Psoas muscle (tissue), 7 donors: ENCODE measurements at regions not wholly inside any gene's neighbourhood (a gene's known extent, or its start where the extent isn't known, plus 50 kb on each side); places are given as distances from the start of the nearest gene placed in this dataset.

Source experiments
- ATAC-seq, 4 donors: fragments of 200-7000 bp; cut with Tn5 transposase; one replicate each; pipeline ENCODE4 v1.9.1; 2020; ENCODE audit warnings: moderate library complexity in 3 of 4, mild to moderate bottlenecking in 2 of 4
- DNase-seq, 2 donors: peaks; one replicate each; pipeline ENCODE4 v3.0.0-alpha.2; 2020
- H3K27ac ChIP-seq: fragments of 200-600 bp; one replicate; pipeline ENCODE4 v1.8.0; 2022
- H3K27me3 ChIP-seq, 3 donors: fragments of 200-600 bp in 1 of 3; one replicate each; pipeline versions ENCODE4 v1.6.1 to v1.8.0; 2013 to 2022; ENCODE audit warnings: low read length in 2 of 3, mild to moderate bottlenecking in 2 of 3, moderate library complexity in 1 of 3; ENCODE audit not compliant: insufficient read depth in 3 of 3
- H3K36me3 ChIP-seq, 2 donors: fragments of 200-600 bp in 1 of 2; one replicate each; pipeline versions ENCODE4 v1.6.1 to v1.8.0; 2013 to 2022; ENCODE audit warnings: low read depth in 1 of 2, mild to moderate bottlenecking in 1 of 2, moderate library complexity in 1 of 2; ENCODE audit not compliant: insufficient read depth in 1 of 2
- H3K4me1 ChIP-seq: fragments of 200-600 bp; one replicate; pipeline ENCODE4 v1.8.0; 2022
- H3K4me3 ChIP-seq: fragments of 200-600 bp; one replicate; pipeline ENCODE4 v1.8.0; 2022; ENCODE audit warnings: mild to moderate bottlenecking
- H3K9me3 ChIP-seq: fragments of 200-600 bp; one replicate; pipeline ENCODE4 v1.8.0; 2022
- CTCF ChIP-seq: fragments of 200-600 bp; IDR thresholded peaks from one replicate; pipeline ENCODE4 v1.8.0; 2022; ENCODE audit warnings: antibody characterized with exemption
- WGBS, 3 donors: extraction: QIAGEN DNeasy Blood & Tissue Kit; methylation state at CpG; one replicate each; pipeline versions ENCODE4 v1.1.6 to v1.1.7; 2013; 5-methylcytosine and 5-hydroxymethylcytosine counted together
- intact Hi-C, 2 donors: fragments of 100-400 bp; cut with DNase I; formaldehyde crosslinking; loops; one replicate each; pipeline versions ENCODE4 v1.11.0 to v1.14.2; 2022
- donor health status: healthy with polysubstance abuse.
- donor health status: DM: no; HTN: no; CAD: no; lungs with moderate emphysema.
- donor health status: Bipolar disorder and iron deficiency.
- donor health status: healthy.
- donor health status: DM: yes; HTN: yes; CAD: no.
- donor health status: DM: no; HTN: no; CAD: no.
- donor health status: DM: yes; HTN: yes; CAD: no.

GRCh38 chr2:114083717-114084387 lies 194.0 kb downstream of the ACTR3 start:
- no peaks in the 10 kb centered on the region for H3K36me3 ChIP-seq
- WGBS, 3 donors: 55 to 59% (median 58%) methylated on average over 5 of the region's 6 CpGs
- no peaks in the 10 kb centered on the region for H3K4me1 ChIP-seq
- intact Hi-C loops: no loop called here
- no peak overlapping the region for H3K4me3 ChIP-seq
- no peaks in the 10 kb centered on the region for H3K27me3 ChIP-seq
- DNase-seq: no peak
- ATAC-seq: no peak
- no peak overlapping the region for H3K27ac ChIP-seq
- no peak for TF ChIP-seq CTCF
- no peaks in the 10 kb centered on the region for H3K9me3 ChIP-seq

- DNase-seq (no peak), ATAC-seq (no peak)
- intact Hi-C loops: no loop called here
- 42 to 57% (median 55%) methylated on average over 1 of the region's 1 CpG for WGBS, 3 donors
- H3K27me3 ChIP-seq: no peaks in the 10 kb centered on the region
- H3K4me1 ChIP-seq: no peaks in the 10 kb centered on the region
- H3K27ac ChIP-seq: no peak overlapping the region
- H3K4me3 ChIP-seq: no peak overlapping the region
- H3K36me3 ChIP-seq: no peaks in the 10 kb centered on the region
- H3K9me3 ChIP-seq: no peaks in the 10 kb centered on the region
- TF ChIP-seq CTCF: no peak
Measured at GRCh38 chr2:114085238-114085637, 195.3 kb downstream of the ACTR3 start.

- Histone ChIP-seq H3K36me3 (no peaks in the 10 kb centered on the region), H3K4me1 (no peaks in the 10 kb centered on the region), H3K27me3 (no peaks in the 10 kb centered on the region), H3K27ac (no peak overlapping the region), H3K9me3 (no peaks in the 10 kb centered on the region), H3K4me3 (no peak overlapping the region)
- TF ChIP-seq CTCF: no peak
- WGBS, 3 donors: 78 to 82% (median 79%) methylated on average over 4 of the region's 4 CpGs
- ATAC-seq: no peak
- DNase-seq: no peak
- intact Hi-C loops: no loop called here
Measured at GRCh38 chr2:114085992-114086391, 196.1 kb downstream of the ACTR3 start.

- no peak for TF ChIP-seq CTCF
- H3K9me3 ChIP-seq: no peaks in the 10 kb centered on the region
- no peaks in the 10 kb centered on the region for H3K4me1 ChIP-seq
- DNase-seq (no peak), ATAC-seq (no peak)
- WGBS, 3 donors: 73 to 77% (median 74%) methylated on average over 9 of the region's 9 CpGs
- H3K4me3 ChIP-seq: no peak overlapping the region
- H3K27me3 ChIP-seq: no peaks in the 10 kb centered on the region
- intact Hi-C loops: no loop called here
- no peak overlapping the region for H3K27ac ChIP-seq
- H3K36me3 ChIP-seq: no peaks in the 10 kb centered on the region
Measured at GRCh38 chr2:114089636-114090319, 199.9 kb downstream of the ACTR3 start.
